ENCODE measurements at regions not wholly inside any gene's neighbourhood (a gene's known extent, or its start where the extent isn't known, plus 50 kb on each side); places are given as distances from the start of the nearest gene placed in this dataset.

DNA sequence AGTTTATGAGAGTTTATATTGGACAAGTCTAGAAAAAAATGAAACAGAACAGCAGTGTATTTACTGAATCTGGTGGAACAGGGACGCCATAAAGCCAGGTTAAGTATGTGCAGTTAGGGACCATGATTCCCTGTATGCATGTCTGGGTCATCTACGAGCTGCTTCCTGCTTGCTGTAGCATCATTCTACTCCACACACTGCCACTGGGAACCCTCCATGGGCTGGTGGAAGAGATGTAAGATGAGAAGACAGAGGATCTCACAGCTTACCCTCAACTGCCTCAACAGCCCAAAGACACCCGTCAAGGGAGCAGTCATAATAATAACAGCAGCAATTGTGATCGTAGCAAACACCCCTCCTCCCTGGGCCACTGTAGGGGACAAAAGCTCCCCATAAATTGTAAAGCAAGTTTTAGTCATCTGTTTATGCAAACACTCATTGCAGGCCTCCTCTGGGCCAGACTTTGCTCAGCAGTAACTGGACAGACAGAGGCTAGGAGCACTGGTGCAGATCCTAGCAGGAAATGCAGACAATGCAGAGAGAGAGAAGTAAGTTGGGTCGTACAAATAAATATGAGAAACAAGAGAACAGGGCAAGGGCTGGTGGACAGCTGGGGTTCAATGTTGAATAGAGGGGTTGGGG is 188.0 kb downstream of the SOX9 start:
- TF ChIP-seq CTCF (conservative IDR thresholded peaks at IDR 0.05; ENCODE audit: low read depth in 2 of 2), result no peak
- TF ChIP-seq STAT1 (IDR thresholded peaks at IDR 0.05; ENCODE audit: unreplicated experiment), result no peak
- TF ChIP-seq JUNB (IDR thresholded peaks at IDR 0.05; ENCODE audit: unreplicated experiment), result no peak
- TF ChIP-seq POLR2AphosphoS5 (IDR thresholded peaks at IDR 0.05; ENCODE audit: low read depth), result no peak
- no peak for TF ChIP-seq REST (IDR thresholded peaks at IDR 0.05; ENCODE audit: unreplicated experiment)
- no peak for TF ChIP-seq ZNF114 (CRISPR knock-in tag; IDR thresholded peaks at IDR 0.05)
- TF ChIP-seq EZH2 (IDR thresholded peaks at IDR 0.05; ENCODE audit: low read depth, unreplicated experiment), result no peak
- TF ChIP-seq CREB1 (CRISPR knock-in tag; IDR thresholded peaks at IDR 0.05; ENCODE audit: low read depth), result no peak
- TF ChIP-seq EZH2phosphoT487 (IDR thresholded peaks at IDR 0.05; ENCODE audit: unreplicated experiment), result no peak
- no peak for TF ChIP-seq ZNF331 (CRISPR knock-in tag; IDR thresholded peaks at IDR 0.05; ENCODE audit: low read depth)

Data from GM23338 (cell line).